ENCODE measurements at regions not wholly inside any gene's neighbourhood (a gene's known extent, or its start where the extent isn't known, plus 50 kb on each side); places are given as distances from the start of the nearest gene placed in this dataset.

DNA sequence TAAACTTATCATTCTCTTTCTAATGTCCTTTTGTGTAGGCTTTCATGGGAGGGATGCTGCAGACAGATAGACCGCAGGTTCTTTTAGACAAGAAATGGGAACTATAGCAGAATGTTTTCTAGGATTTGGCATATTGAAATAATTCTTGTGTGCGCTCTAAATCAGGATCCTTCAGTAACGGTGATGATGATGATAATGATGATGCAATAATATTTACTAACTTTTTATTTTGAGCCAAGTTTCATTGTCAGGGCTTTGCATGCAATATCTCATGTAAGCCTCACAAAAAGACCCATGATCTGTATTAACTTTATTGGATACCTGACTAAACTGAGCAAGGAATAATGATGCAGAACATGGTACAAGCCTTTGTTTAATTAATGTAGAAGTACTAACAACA is 280.1 kb downstream of the HAO1 start:
- no peak for DNase-seq

DNA sequence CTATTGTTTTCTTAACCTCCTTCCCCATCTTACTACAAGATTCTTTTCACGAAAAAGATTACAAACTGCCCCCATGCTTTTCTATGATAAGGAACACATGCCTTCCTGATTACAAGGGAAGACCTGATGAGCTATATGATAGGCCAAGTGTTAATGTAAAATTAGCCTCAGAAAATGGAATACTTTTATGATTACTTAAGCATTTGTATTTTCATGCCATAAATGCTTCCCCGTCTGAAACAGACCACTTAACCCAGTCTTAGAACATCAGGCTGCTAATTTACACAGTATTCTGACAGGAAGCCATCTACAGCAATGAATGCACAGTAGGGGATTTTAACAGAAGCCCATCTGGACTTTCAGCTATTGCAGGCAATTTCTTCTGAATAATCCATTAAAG is 274.9 kb downstream of the HAO1 start:
- DNase-seq: no peak

GRCh38 chr20:7667194-7667593 is 273.1 kb downstream of the HAO1 start:
- no peak for DNase-seq

GRCh38 chr20:7672571-7672970 is 267.7 kb downstream of the HAO1 start:
- no peak for DNase-seq

DNA sequence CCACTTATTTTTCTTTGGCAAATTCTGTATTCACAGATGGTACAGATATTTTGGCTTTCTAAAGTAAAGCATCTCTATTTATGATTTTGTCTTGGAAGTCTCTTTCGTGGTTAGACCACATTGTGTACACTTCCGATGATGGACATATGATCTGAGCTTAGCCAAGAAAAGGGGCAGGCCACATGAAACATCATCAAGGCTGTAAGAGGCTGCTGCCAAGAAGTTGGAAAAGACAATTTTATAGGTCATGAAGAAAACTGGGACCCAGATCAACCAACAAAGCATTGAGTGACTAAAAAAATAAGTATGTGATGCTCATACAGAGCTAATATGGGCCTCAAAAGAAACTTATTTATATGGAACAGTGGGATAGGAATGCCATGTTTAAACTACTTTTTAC is 266.4 kb downstream of the HAO1 start:
- no peak for DNase-seq

- no peak for DNase-seq
Observed at GRCh38 chr20:7682916-7683315, 257.3 kb downstream of the HAO1 start.

GRCh38 chr20:7687065-7687464 is 253.2 kb downstream of the HAO1 start:
- no peak for DNase-seq

GRCh38 chr20:7689151-7689550 is 251.1 kb downstream of the HAO1 start:
- DNase-seq: no peak

DNA sequence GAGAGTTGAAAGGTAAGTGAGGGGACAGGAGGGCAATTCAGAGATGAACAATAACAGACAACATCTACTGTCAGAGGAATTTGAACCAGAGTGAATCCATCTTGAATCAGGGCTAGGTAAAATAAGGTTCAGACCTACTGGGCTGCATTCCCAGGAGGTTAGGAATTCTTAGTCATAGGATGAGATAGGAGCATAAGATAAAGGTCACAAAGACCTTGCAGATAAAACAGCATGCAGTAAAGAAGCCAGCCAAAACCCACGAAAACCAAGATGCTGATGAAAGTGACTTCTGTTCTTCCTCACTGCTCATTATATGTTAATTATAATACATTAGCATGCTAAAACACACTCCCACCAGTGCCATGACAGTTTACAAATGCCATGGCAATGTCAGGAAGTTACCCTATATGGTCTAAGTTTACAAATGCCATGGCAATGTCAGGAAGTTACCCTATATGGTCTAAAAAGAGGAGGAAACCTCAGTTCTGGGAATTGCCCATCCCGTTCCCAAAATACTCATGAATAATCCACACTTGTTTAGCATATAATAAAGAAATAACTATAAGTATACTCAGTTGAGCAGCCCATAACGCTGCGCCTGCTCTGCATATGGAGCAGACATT is 248.5 kb downstream of the HAO1 start:
- no peak for DNase-seq

- DNase-seq: no peak
Observed at GRCh38 chr20:7692478-7692877, 247.8 kb downstream of the HAO1 start.

DNA sequence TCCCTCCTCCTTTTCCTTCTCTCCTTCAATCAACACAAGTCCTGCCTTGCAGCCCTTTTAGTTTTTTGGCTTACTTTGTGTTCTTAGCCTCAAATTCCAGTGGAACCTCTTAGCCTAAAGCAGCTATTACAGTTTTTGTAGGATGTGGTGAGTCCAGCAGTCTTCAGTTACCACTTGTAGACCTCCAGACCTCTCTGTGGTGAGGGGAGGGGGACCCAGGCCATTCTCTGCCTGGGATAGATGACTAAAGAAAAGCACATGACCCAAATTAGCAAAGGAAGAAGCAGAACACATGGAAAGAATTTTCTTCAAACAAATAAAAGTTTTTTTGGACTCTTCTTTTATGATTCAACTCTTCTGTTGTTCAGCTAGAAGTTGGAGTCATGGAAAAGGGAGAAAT is 246.5 kb downstream of the HAO1 start:
- no peak for DNase-seq

- no peak for DNase-seq
Observed at GRCh38 chr20:7695051-7695495, 245.2 kb downstream of the HAO1 start.

DNA sequence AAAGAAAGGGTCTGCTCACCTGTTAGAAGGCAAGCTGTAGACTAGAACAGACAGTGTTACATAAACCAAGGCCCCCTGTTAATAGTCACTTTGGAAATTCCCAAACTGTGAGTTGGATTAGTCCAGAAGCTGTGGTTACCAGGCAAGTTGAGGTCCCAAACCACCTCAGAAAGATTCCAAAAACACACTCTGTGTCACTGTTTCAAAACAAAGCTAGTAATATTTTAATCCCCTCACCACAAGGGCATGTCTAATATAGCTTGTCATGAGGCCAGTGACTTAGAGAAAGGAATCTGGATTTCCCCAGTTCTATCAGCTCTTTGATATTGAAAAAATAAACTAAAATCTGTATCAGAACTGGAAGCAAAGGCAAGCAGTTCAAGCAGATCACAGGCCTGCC is 244.6 kb downstream of the HAO1 start:
- DNase-seq: no peak

- no peak for DNase-seq
Observed at GRCh38 chr20:7696311-7696710, 243.9 kb downstream of the HAO1 start.

GRCh38 chr20:7702141-7702540 is 238.1 kb downstream of the HAO1 start:
- no peak for DNase-seq

- DNase-seq: no peak
Observed at GRCh38 chr20:7703551-7703961, 236.7 kb downstream of the HAO1 start.

DNA sequence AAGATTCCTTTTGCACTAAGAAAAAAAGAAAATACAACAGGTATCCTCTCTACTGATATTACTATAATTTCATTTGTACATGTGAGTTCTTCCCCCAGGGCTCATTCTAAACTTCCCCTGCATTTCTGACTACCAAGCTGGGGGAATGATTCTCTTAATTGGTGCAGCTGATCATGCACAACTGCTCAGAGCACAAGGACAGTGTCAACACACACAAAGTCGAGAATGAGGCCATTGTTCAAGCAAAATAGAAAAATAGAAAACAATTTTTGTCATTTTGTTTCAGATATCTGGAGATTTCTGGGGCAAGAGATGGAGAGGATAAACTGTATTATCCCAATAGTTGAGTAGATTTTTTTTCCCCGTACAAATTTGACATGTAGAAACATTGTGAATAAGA is 236.3 kb downstream of the HAO1 start:
- DNase-seq: no peak

- no peak for DNase-seq
Observed at GRCh38 chr20:7708112-7708511, 232.1 kb downstream of the HAO1 start.

GRCh38 chr20:7708782-7709181 is 231.5 kb downstream of the HAO1 start:
- DNase-seq: no peak

- no peak for DNase-seq
Observed at GRCh38 chr20:7710440-7710839, 229.8 kb downstream of the HAO1 start.

DNA sequence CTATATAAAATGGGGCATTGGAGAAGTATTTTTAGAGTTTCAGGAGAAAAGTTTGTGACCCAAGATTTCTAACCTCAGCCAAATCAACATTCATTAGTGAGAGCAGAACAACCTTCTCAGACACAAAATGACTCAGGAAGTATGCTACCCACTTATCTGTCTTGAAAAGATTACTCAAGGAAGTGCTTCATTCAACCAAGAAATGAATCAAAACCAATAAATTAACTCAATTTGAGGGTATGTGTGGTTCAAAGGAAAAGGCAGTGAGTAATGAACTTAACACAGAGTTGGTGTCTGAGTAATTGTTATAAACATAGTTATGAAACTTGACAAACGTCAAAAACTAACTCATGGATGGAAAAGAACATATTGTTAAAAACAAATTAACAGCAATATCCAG is 227.6 kb downstream of the HAO1 start:
- DNase-seq: no peak

DNA sequence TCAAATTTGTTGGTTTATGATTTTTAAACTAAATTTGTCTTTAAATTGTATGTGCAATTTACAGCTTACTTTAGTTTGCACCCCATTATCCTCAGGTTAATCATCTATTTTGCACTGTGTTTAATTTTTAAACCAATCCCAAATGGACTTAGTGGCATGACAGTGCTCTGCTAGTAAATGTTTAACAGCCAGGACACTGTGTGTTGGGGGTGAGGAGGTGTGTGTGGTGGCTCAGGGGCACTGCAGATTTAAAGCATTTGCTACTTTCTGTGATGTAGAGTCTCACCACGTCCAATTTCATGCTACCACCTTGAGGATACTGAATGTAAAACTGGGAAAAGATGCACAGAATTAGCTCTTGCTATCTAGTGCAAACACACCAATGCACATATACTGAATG is 225.7 kb downstream of the HAO1 start:
- DNase-seq: no peak

DNA sequence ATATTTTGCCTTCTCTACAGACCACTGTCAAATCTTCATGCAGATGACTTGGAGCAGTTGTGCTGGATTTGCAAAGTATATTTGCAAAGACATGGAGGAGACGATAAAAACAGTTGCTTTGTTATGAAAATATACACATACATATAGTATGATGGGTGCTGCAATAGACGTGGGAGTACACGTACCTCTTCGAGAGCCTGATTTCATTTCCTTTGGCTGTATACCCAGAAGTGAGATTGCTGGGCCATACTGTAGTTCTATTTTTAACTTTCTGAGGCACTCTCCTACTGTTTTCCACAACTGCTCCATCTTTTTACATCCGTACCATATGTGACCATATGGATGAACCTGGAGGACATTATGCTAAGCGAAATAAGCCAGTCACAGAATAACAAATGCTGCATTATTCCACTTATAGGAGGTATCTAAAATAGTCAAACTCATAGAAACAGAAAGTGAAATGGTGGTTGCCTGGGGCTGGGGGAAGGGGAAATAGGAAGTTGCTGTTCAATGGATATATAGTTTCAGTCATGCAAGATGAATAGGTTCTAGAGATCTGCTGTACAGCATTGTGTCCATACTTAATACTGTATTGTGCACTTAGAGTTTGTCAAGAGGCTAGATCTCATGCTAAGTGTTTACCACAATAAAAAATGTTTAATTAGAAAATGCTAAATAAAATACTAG is 223.8 kb downstream of the HAO1 start:
- DNase-seq: no peak

- DNase-seq: no peak
Observed at GRCh38 chr20:7722564-7722963, 217.7 kb downstream of the HAO1 start.

DNA sequence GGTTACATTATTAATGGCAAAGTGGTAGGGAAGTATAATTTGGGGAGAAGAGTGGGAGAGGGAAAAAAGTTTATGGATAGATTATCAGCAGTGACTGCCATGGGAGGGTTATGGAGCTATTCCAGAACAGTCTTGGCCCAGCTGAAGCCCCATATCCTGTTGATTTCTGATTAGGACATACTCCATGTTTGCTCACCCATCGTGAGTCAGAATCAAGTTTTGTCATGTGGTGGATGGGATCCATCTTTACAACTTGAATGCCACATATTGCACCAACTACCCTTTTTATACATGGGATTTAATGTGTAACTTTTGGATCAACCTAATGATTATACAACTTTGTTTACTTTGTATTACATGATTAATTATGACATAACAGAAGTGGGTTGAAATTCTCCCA is 217.0 kb downstream of the HAO1 start:
- DNase-seq: no peak

Data from CD4-positive, alpha-beta T cell treated with Interleukin-4 for 1 hour (primary cell).